ENCODE measurements at regions not wholly inside any gene's neighbourhood (a gene's known extent, or its start where the extent isn't known, plus 50 kb on each side); places are given as distances from the start of the nearest gene placed in this dataset.

GRCh38 chr13:53170910-53171309 lies 142.3 kb downstream of the OLFM4 start:
- Histone ChIP-seq H3K36me3 (ENCODE audit: control insufficient read depth, insufficient read depth, low read length) (no peaks in the 10 kb centered on the region), H3K9me3 (ENCODE audit: control insufficient read depth, insufficient read depth, low read length) (no peaks in the 10 kb centered on the region), H3K4me3 (ENCODE audit: low read length) (no peak overlapping the region), H3K4me1 (ENCODE audit: control insufficient read depth, insufficient read depth, low read length) (no peaks in the 10 kb centered on the region), H3K27ac (ENCODE audit: low read length) (no peak overlapping the region), H3K27me3 (ENCODE audit: control insufficient read depth, insufficient read depth, low read length) (no peaks in the 10 kb centered on the region)
- whole genome bisulfite sequencing (ENCODE audit: insufficient coverage, insufficient read length) = no CpG with 5 or more reads among the region's 1 CpG
- DNase-seq (ENCODE audit: low read depth, low spot score) = no peak

- WGBS (ENCODE audit: insufficient coverage, insufficient read length) = no CpG with 5 or more reads among the region's 2 CpGs
- DNase-seq (ENCODE audit: low read depth, low spot score) = no peak
- H3K4me3 ChIP-seq (ENCODE audit: low read length) = no peak overlapping the region
These were observed 145.9 kb downstream of the OLFM4 start for GRCh38 chr13:53174545-53174944.

GRCh38 chr13:53180684-53181083 lies 152.1 kb downstream of the OLFM4 start:
- no peak for DNase-seq (ENCODE audit: low read depth, low spot score)
- H3K27me3 ChIP-seq (ENCODE audit: control insufficient read depth, insufficient read depth, low read length) = no peaks in the 10 kb centered on the region
- H3K9me3 ChIP-seq (ENCODE audit: control insufficient read depth, insufficient read depth, low read length) = no peaks in the 10 kb centered on the region
- no peak overlapping the region for H3K4me3 ChIP-seq (ENCODE audit: low read length)
- no peak overlapping the region for H3K27ac ChIP-seq (ENCODE audit: low read length)
- no peaks in the 10 kb centered on the region for H3K36me3 ChIP-seq (ENCODE audit: control insufficient read depth, insufficient read depth, low read length)
- H3K4me1 ChIP-seq (ENCODE audit: control insufficient read depth, insufficient read depth, low read length) = no peaks in the 10 kb centered on the region

More at GRCh38 chr13:53174545-53174944, 145.9 kb downstream of the OLFM4 start:
- Histone ChIP-seq H3K36me3 (ENCODE audit: control insufficient read depth, insufficient read depth, low read length) (no peaks in the 10 kb centered on the region), H3K4me1 (ENCODE audit: control insufficient read depth, insufficient read depth, low read length) (no peaks in the 10 kb centered on the region), H3K27me3 (ENCODE audit: control insufficient read depth, insufficient read depth, low read length) (no peaks in the 10 kb centered on the region), H3K27ac (ENCODE audit: low read length) (no peak overlapping the region), H3K9me3 (ENCODE audit: control insufficient read depth, insufficient read depth, low read length) (no peaks in the 10 kb centered on the region)

- no peak for DNase-seq (ENCODE audit: low read depth, low spot score)
- H3K27me3 ChIP-seq (ENCODE audit: control insufficient read depth, insufficient read depth, low read length) = no peaks in the 10 kb centered on the region
These were observed 154.1 kb downstream of the OLFM4 start for GRCh38 chr13:53182724-53183123.

DNA sequence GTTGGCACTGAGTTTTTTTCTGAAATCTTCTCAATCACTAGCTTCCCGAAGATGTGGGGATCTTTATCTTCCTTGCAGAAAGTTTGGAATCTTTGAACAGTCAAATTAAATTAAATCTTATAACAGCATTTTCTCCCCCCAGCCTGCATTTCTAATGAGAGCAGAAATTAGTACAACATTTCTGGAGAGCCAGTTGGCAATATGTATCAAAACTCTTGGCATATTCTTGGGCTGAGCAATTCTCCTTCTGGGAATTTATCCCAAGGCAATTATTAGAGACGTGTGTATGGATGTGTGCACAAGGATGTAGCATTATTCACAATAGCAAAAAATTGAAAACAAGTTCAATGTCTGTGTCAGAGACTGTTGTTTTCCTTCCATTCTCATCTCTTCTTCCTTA lies 159.5 kb downstream of the OLFM4 start:
- Histone ChIP-seq H3K4me3 (ENCODE audit: low read length) (no peak overlapping the region), H3K9me3 (ENCODE audit: control insufficient read depth, insufficient read depth, low read length) (no peaks in the 10 kb centered on the region), H3K4me1 (ENCODE audit: control insufficient read depth, insufficient read depth, low read length) (no peaks in the 10 kb centered on the region), H3K27ac (ENCODE audit: low read length) (no peak overlapping the region), H3K27me3 (ENCODE audit: control insufficient read depth, insufficient read depth, low read length) (no peaks in the 10 kb centered on the region), H3K36me3 (ENCODE audit: control insufficient read depth, insufficient read depth, low read length) (no peaks in the 10 kb centered on the region)
- no peak for DNase-seq (ENCODE audit: low read depth, low spot score)
- WGBS (ENCODE audit: insufficient coverage, insufficient read length) = no CpG with 5 or more reads among the region's 2 CpGs

More at GRCh38 chr13:53182724-53183123, 154.1 kb downstream of the OLFM4 start:
- H3K9me3 ChIP-seq (ENCODE audit: control insufficient read depth, insufficient read depth, low read length) = no peaks in the 10 kb centered on the region
- no peaks in the 10 kb centered on the region for H3K36me3 ChIP-seq (ENCODE audit: control insufficient read depth, insufficient read depth, low read length)
- no CpG with 5 or more reads among the region's 3 CpGs for WGBS (ENCODE audit: insufficient coverage, insufficient read length)
- no peak overlapping the region for H3K4me3 ChIP-seq (ENCODE audit: low read length)
- H3K27ac ChIP-seq (ENCODE audit: low read length) = no peak overlapping the region
- H3K4me1 ChIP-seq (ENCODE audit: control insufficient read depth, insufficient read depth, low read length) = no peaks in the 10 kb centered on the region

- DNase-seq (ENCODE audit: low read depth, low spot score) = no peak
- Histone ChIP-seq H3K4me3 (ENCODE audit: low read length) (no peak overlapping the region), H3K4me1 (ENCODE audit: control insufficient read depth, insufficient read depth, low read length) (no peaks in the 10 kb centered on the region), H3K27ac (ENCODE audit: low read length) (no peak overlapping the region), H3K36me3 (ENCODE audit: control insufficient read depth, insufficient read depth, low read length) (no peaks in the 10 kb centered on the region), H3K9me3 (ENCODE audit: control insufficient read depth, insufficient read depth, low read length) (no peaks in the 10 kb centered on the region), H3K27me3 (ENCODE audit: control insufficient read depth, insufficient read depth, low read length) (no peaks in the 10 kb centered on the region)
- WGBS (ENCODE audit: insufficient coverage, insufficient read length) = no CpG with 5 or more reads among the region's 1 CpG
These were observed 160.5 kb downstream of the OLFM4 start for GRCh38 chr13:53189162-53189561.

DNA sequence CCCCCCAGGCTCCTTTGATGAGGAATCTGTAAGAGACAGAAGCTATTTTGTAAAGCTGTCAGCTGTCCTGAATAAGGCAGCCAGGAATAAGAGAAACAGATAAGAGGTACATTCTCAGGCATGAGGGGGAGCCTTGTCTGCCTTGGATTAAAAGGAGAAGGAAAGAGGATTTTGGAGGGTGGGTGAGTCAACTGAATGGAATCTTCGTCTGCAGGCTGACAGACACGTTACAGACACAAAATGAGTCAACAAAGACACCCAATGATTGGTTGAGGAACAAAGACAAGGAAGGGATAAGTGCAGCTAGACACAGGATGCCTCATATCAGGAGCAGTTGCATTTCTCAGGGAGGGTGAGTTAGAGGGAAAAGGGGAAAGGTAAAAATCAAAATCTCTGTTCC lies 162.5 kb downstream of the OLFM4 start:
- DNase-seq (ENCODE audit: low read depth, low spot score) = no peak
- no peaks in the 10 kb centered on the region for H3K4me1 ChIP-seq (ENCODE audit: control insufficient read depth, insufficient read depth, low read length)
- H3K36me3 ChIP-seq (ENCODE audit: control insufficient read depth, insufficient read depth, low read length) = no peaks in the 10 kb centered on the region
- H3K27ac ChIP-seq (ENCODE audit: low read length) = no peak overlapping the region
- WGBS (ENCODE audit: insufficient coverage, insufficient read length) = no CpG with 5 or more reads among the region's 2 CpGs
- no peaks in the 10 kb centered on the region for H3K27me3 ChIP-seq (ENCODE audit: control insufficient read depth, insufficient read depth, low read length)
- H3K4me3 ChIP-seq (ENCODE audit: low read length) = no peak overlapping the region
- no peaks in the 10 kb centered on the region for H3K9me3 ChIP-seq (ENCODE audit: control insufficient read depth, insufficient read depth, low read length)

DNA sequence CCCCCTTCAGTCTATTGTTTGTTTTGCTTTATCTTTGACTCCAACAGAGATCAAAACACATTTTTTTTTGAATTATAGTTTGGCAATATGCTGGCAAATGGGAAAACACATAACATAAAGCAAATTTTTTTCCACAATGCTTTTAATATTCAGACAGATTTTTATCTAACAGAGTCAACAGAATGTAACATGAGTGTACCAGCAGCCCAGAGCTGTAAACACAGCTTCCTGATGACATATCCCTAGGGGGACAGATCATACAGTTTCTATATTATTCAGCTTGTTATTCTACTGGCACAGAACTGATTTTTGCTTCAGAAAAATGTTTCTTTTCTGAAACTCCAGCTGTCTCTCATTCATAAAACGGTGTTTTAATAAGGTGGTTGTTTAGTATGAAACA lies 168.8 kb downstream of the OLFM4 start:
- no peak overlapping the region for H3K4me3 ChIP-seq (ENCODE audit: low read length)
- WGBS (ENCODE audit: insufficient coverage, insufficient read length) = no CpG with 5 or more reads among the region's 1 CpG
- H3K36me3 ChIP-seq (ENCODE audit: control insufficient read depth, insufficient read depth, low read length) = no peaks in the 10 kb centered on the region
- no peaks in the 10 kb centered on the region; the same call in 1 of the 2 replicates for H3K27me3 ChIP-seq (ENCODE audit: control insufficient read depth, insufficient read depth, low read length)
- H3K9me3 ChIP-seq (ENCODE audit: control insufficient read depth, insufficient read depth, low read length) = no peaks in the 10 kb centered on the region
- H3K4me1 ChIP-seq (ENCODE audit: control insufficient read depth, insufficient read depth, low read length) = peaks cover 4% of the 10 kb centered on the region; the same call in 1 of the 2 replicates
- DNase-seq (ENCODE audit: low read depth, low spot score) = no peak
- no peak overlapping the region for H3K27ac ChIP-seq (ENCODE audit: low read length)

DNA sequence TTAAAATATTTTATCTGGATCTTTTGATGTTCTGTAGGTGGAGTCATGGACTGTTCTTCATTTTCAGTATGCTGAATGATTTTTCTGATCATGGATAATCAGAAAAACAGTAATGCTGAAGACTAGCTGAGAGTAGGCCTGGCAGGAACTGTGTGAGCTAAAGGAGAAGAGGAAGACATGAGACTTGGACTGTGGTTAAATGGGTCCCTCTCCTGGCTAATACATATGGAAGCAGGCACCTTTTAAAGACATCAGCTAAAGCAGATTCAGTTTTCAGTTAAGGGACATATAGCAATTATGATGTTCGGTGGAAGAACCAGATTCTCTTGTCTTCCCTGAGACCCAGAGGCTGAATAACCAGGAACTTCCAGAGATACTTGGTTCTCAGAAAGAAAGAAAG lies 169.4 kb downstream of the OLFM4 start:
- WGBS (ENCODE audit: insufficient coverage, insufficient read length) = no CpG with 5 or more reads among the region's 1 CpG

GRCh38 chr13:53198736-53199135 lies 170.1 kb downstream of the OLFM4 start:
- H3K9me3 ChIP-seq (ENCODE audit: control insufficient read depth, insufficient read depth, low read length) = no peaks in the 10 kb centered on the region
- peaks cover 4% of the 10 kb centered on the region; the same call in 1 of the 2 replicates for H3K4me1 ChIP-seq (ENCODE audit: control insufficient read depth, insufficient read depth, low read length)
- WGBS (ENCODE audit: insufficient coverage, insufficient read length) = no CpG with 5 or more reads among the region's 4 CpGs
- no peaks in the 10 kb centered on the region for H3K36me3 ChIP-seq (ENCODE audit: control insufficient read depth, insufficient read depth, low read length)
- no peak for DNase-seq (ENCODE audit: low read depth, low spot score)
- H3K27ac ChIP-seq (ENCODE audit: low read length) = no peak overlapping the region
- H3K4me3 ChIP-seq (ENCODE audit: low read length) = no peak overlapping the region
- no peaks in the 10 kb centered on the region; the same call in 1 of the 2 replicates for H3K27me3 ChIP-seq (ENCODE audit: control insufficient read depth, insufficient read depth, low read length)

More for the DNA sequence above, 169.4 kb downstream of the OLFM4 start:
- no peak for DNase-seq (ENCODE audit: low read depth, low spot score)
- Histone ChIP-seq H3K9me3 (ENCODE audit: control insufficient read depth, insufficient read depth, low read length) (no peaks in the 10 kb centered on the region), H3K4me3 (ENCODE audit: low read length) (no peak overlapping the region), H3K27me3 (ENCODE audit: control insufficient read depth, insufficient read depth, low read length) (no peaks in the 10 kb centered on the region; the same call in 1 of the 2 replicates), H3K27ac (ENCODE audit: low read length) (no peak overlapping the region), H3K36me3 (ENCODE audit: control insufficient read depth, insufficient read depth, low read length) (no peaks in the 10 kb centered on the region), H3K4me1 (ENCODE audit: control insufficient read depth, insufficient read depth, low read length) (peaks cover 4% of the 10 kb centered on the region; the same call in 1 of the 2 replicates)

DNA sequence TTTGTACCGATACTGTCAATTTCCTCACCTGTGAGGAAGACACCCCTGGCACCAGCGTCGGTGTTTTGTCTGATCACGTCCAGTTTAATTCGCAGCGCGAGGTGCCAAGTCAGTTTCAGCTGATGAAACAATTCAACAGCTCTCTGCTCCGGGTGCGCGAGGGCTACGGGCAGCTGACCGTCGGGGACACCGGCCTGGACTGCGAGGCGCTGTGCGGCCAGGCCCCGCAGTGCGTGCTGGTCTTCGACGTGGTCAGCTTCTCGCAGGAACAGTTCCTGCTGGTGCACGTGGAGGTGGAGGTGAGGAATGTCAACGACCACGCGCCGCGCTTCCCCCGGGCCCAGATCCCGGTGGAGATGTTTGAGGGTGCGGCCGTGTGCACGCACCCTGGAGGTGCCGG lies 171.5 kb downstream of the OLFM4 start:
- H3K9me3 ChIP-seq (ENCODE audit: control insufficient read depth, insufficient read depth, low read length) = no peaks in the 10 kb centered on the region
- no peaks in the 10 kb centered on the region; the same call in 1 of the 2 replicates for H3K27me3 ChIP-seq (ENCODE audit: control insufficient read depth, insufficient read depth, low read length)
- H3K4me3 ChIP-seq (ENCODE audit: low read length) = no peak overlapping the region
- no peak for DNase-seq (ENCODE audit: low read depth, low spot score)
- H3K4me1 ChIP-seq (ENCODE audit: control insufficient read depth, insufficient read depth, low read length) = peaks cover 4% of the 10 kb centered on the region; the same call in 1 of the 2 replicates
- no peaks in the 10 kb centered on the region for H3K36me3 ChIP-seq (ENCODE audit: control insufficient read depth, insufficient read depth, low read length)
- WGBS (ENCODE audit: insufficient coverage, insufficient read length) = no CpG with 5 or more reads among the region's 34 CpGs
- H3K27ac ChIP-seq (ENCODE audit: low read length) = no peak overlapping the region
